ENCODE measurements at regions not wholly inside any gene's neighbourhood (a gene's known extent, or its start where the extent isn't known, plus 50 kb on each side); places are given as distances from the start of the nearest gene placed in this dataset.
"Not testable (repeated sequence)": the region's sequence is repeated elsewhere in the genome, so short reads cannot be mapped to it uniquely, and the experiment has no call there.

GRCh38 chr18:76307293-76307690 lies 187.8 kb downstream of the ZNF516 start:
- no peak for DNase-seq (ENCODE audit: low spot score)

GRCh38 chr18:76306685-76307292 lies 188.3 kb downstream of the ZNF516 start:
- no peak for DNase-seq (ENCODE audit: low spot score)

- no peak for DNase-seq (ENCODE audit: low spot score)
These were observed 209.2 kb downstream of the ZNF516 start for GRCh38 chr18:76285866-76286265.

- DNase-seq (ENCODE audit: low spot score) = no peak
These were observed 213.5 kb downstream of the ZNF516 start for GRCh38 chr18:76281565-76281964.

GRCh38 chr18:76277801-76278200 lies 217.2 kb downstream of the ZNF516 start:
- DNase-seq (ENCODE audit: low spot score) = no peak

- DNase-seq (ENCODE audit: low spot score) = no peak
These were observed 219.2 kb downstream of the ZNF516 start for GRCh38 chr18:76275727-76276313.

GRCh38 chr18:76274468-76275289 lies 220.4 kb downstream of the ZNF516 start:
- DNase-seq (ENCODE audit: low spot score) = peak; percentile 80

GRCh38 chr18:76273956-76274355 lies 221.1 kb downstream of the ZNF516 start:
- DNase-seq (ENCODE audit: low spot score) = no peak

GRCh38 chr18:76273036-76273545 lies 222.0 kb downstream of the ZNF516 start:
- no peak for DNase-seq (ENCODE audit: low spot score)

- not testable (repeated sequence) for DNase-seq (ENCODE audit: low spot score)
These were observed 227.6 kb downstream of the ZNF516 start for GRCh38 chr18:76267423-76267822.

- no peak for DNase-seq (ENCODE audit: low spot score)
These were observed 228.6 kb downstream of the ZNF516 start for GRCh38 chr18:76266236-76266991.

GRCh38 chr18:76265497-76266235 lies 229.4 kb downstream of the ZNF516 start:
- no peak for DNase-seq (ENCODE audit: low spot score)

- no peak for DNase-seq (ENCODE audit: low spot score)
These were observed 230.2 kb downstream of the ZNF516 start for GRCh38 chr18:76264876-76265250.

- DNase-seq (ENCODE audit: low spot score) = no peak
These were observed 230.7 kb downstream of the ZNF516 start for GRCh38 chr18:76264198-76264875.

GRCh38 chr18:76263046-76264005 lies 231.7 kb downstream of the ZNF516 start:
- DNase-seq (ENCODE audit: low spot score) = no peak

- DNase-seq (ENCODE audit: low spot score) = no peak
These were observed 234.0 kb downstream of the ZNF516 start for GRCh38 chr18:76260941-76261472.

GRCh38 chr18:76259711-76260110 lies 235.3 kb downstream of the ZNF516 start:
- no peak for DNase-seq (ENCODE audit: low spot score)

- no peak for DNase-seq (ENCODE audit: low spot score)
These were observed 235.9 kb downstream of the ZNF516 start for GRCh38 chr18:76259096-76259495.

GRCh38 chr18:76258209-76258608 lies 236.8 kb downstream of the ZNF516 start:
- DNase-seq (ENCODE audit: low spot score) = no peak

Measured in ecto neural progenitor cell (in vitro differentiated cells).